Stimulated activated naive CD4-positive, alpha-beta T cell (primary cell): ENCODE measurements at regions not wholly inside any gene's neighbourhood (a gene's known extent, or its start where the extent isn't known, plus 50 kb on each side); places are given as distances from the start of the nearest gene placed in this dataset.
"Not testable (repeated sequence)": the region's sequence is repeated elsewhere in the genome, so short reads cannot be mapped to it uniquely, and the experiment has no call there.

Source experiments
- DNase-seq, 6 experiments: peaks; one replicate each; lab custom pipeline; 2025; lab: John Stamatoyannopoulos, UW

GRCh38 chr6:126204598-126204997, 135.3 kb upstream of the CENPW start:
- no peak for DNase-seq

DNA sequence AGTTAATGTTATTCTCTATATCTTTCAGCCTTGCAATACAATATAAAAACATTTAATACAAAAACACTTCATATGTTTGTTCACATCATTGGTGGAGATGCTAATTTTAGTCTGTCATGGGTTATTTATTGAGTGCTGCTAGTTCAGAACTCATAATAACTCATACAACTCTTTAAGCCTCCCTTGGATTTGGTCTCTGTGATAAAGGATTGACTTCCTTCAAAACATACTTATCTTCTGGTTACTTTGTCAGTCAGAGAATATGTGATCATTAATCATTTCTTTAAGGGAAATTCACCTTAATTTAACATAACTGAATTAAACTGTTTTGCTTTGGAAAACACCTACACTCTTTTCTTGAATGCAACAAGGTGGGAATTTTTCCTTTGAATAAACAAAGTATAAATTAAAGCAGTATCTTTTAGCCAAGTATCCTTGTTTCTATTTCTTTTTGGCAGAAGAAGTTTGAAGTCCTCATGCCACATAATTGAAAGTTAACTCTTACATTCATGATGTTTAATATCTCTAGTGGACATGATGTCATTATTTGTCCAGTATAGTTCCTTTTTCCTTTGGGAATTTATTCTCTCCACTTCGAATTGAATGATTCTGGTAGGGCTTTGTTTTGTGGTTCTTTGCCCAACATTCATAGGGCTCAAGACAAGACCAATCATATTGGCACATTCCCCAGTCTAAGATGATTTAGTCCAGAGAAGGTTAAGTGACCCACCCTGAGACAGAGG, 133.2 kb upstream of the CENPW start:
- no peak for DNase-seq

DNA sequence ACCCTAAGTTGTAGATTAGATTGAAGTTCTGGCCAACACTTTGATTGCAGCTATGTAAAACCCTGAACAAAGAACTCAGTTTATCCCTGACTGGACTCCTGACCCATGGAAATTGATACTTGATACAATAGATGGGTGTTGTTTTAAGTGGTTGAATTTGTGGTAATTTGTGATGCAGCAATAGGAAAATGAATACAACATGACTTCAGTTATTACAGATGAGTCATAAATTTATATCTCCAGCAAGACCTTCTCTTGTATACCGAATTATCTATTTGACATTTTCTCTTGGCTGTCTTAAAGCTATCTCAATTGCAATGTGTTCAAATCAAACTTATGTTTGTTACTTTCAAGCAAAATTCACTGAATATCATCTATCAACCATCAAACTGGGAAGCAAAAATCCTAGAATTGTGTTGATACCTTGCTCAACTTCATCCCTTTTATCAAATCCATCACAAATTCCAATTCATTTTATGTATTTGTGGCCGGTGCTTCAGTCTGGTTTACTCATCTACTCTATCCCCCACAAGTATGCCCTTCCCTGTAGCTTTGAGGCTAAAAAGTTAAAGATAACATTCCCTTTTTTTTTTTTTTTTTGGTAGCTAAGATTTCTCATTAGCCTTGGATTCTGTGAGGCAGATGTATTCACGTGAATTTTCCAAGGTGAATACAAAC, 129.4 kb upstream of the CENPW start:
- DNase-seq, result no peak

DNA sequence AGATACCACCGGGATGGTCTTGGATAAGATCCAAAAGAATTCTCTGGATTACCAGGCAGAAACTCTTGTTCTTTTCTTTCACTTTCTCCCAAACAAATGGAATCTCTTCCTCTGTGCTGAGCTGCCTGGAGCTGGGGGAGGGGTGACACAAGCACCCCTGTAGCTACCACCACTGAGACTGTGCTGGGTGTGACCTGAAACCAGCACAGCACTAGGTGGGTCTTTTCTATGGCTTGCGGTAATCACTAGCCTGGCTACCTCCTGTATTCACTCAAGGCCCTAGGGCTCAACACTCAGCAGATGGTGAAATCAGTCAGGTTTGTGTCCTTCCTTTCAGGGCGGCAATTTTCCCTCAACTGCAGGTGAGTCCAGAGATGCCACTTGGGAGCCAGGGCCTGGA, 122.4 kb upstream of the CENPW start:
- DNase-seq, result no peak

DNA sequence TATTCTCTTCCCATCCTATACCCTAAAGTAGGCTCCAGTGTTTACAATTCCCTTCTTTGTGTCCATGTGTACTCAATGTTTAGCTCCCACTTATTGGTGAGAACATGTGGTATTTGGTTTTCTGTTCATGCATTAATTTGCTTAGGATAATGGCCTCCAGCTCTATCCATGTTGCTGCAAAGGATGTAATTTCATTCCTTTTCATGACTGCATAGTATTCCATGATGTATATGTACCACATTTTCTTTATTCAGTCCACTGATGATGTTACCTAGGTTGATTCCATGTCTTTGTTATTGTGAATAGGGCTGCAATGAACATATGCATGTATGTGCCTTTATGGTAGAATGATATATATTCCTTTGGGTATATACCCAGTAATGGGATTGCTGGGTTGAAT, 119.0 kb upstream of the CENPW start:
- not testable (repeated sequence) for DNase-seq

- no peak for DNase-seq
Measured at GRCh38 chr6:126227833-126228702, 111.8 kb upstream of the CENPW start.

DNA sequence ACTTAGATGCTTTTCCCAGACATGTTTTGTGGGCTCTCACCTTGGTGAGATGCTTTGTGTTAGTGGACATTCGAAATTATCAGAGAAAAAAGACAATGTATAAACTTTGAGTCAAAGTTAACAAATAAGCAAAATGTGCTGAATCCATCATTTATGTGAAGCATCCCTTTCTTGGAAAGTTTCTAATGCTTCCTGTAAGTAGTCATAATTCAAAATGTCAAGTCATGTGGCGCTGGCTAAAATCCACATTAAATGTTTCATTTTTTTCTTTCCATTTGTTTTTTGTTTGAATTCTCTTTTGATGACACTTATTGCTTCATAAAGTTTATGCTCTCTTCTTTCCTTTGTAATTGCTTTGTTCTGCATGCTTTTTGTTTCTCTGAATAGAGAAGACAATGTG, 107.2 kb upstream of the CENPW start:
- DNase-seq, result no peak

DNA sequence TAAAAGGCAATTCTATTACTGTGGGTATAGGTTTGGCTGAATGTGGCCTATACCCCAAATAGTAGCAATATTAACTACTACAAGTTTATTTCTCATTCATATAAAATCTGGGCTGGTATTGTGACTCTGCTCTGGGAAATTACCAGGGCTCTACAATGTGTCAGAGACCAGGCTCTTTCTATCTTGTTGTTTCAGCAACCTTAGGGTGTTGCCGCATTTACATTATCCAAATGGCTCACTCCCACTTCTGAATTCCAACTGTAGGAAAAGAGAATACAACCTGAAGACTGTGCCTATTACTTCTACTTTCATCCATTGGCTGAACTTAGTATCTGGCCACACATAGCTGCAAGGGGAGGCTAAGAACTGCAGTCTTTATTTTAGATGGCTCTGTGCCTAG, 106.7 kb upstream of the CENPW start:
- no peak for DNase-seq

DNA sequence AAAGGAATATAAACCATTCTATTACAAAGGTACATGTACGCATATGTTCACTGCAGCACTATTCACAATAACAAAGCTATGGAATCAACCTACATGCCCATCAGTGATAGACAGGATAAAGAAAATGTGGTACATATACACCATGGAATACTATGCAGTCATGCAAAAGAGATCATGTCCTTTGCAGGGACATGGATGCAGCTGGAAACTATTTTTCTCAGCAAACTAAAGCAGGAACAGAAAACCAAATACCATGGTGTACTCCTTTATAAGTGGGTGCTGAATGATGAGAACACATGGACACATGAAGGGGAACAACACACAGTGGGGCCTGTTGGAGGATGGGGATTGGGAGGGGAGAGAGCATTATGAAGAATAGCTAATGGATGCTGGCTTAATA, 104.6 kb upstream of the CENPW start:
- no peak for DNase-seq

GRCh38 chr6:126245077-126245476, 94.8 kb upstream of the CENPW start:
- no peak for DNase-seq

- no peak for DNase-seq
Measured at GRCh38 chr6:126252154-126252553, 87.8 kb upstream of the CENPW start.

DNA sequence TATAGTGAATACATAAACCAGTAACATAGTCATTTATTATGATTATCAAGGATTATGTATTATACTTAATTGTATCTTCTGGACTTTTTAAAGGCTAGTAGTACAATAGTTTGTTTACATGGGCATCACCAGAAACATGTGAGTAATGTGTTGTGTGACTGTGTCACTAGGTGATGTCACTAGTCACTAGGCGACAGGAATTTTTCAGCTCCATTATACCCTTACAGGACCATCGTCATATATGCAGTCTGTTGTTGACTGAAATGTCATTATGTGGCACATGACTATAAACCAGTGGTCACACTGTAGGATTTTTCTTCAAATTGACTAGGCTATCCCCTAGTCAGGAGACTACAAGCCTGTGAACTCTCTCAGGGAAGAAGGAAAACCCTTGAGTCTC, 86.5 kb upstream of the CENPW start:
- DNase-seq, result no peak

DNA sequence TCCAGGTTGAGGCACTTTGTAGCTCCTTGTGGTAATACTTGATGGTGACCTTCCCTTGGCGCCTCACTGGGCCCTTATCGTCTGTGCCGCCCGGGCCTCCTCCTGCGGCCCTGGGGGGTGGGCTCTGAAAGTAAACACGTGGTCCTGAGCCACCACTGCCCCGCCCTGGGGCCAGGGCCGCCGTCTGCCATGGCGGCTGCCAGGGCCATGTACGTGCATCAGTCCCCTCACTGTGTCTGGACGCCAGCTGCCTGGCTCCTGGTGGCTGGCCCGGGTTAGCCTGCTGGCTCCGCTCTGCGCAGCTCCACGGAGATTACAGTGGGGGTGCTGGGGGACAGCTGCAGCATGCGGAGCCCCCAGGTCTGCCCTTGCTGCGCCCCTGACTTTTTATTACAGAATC, 81.8 kb upstream of the CENPW start:
- no peak for DNase-seq

DNA sequence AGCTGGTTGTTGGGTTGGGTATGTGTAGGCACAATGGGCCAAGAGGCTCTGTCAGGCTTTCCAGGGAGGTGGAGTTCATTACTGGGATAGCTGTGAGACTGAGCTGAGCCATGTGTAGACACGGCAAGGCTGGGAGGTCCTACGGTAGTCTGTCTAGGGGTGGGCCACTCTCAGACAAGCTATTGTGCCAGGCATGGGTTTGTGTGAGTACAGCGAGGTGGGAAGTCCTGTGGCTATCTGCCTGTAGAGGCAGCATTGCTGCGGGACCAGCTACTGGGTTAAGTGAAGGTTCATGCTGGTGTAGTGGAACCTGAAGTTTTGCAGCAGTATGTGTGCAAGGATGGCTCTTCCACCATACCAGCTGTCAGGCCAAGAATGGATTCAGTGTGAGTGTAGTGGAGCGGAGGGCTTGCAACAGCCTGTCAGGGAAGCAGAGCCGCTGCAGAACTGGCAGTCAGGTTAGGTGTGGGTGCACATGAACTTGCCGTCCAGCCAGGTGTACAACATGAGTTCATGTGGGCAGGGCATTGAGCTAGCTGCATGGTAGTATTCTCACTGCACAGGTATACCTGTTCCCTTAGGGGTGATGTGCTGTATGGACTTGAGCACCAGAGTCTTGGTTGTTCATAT, 78.0 kb upstream of the CENPW start:
- DNase-seq, result no peak

GRCh38 chr6:126264265-126264664, 75.7 kb upstream of the CENPW start:
- DNase-seq, result no peak

GRCh38 chr6:126266664-126267063, 73.3 kb upstream of the CENPW start:
- DNase-seq, result no peak

DNA sequence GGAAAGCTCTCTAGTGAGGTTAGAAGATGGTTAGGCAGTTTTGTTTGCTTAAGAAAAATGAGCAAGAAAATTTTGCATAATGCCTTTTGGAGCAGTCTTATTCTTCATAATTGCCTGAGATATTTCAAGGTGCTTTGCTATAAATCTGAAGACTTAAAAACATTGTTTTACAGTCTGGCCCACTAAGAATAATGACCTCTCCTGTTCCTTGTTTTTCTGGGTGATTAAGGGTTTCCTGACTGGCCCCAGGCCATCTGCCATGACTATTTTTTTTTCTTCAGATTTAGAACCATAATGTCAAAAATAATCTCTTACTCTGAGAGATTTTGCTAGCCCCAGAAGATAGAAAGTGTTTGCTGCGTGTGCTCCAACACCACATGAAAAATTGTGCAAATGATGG, 72.3 kb upstream of the CENPW start:
- DNase-seq, result no peak

GRCh38 chr6:126268092-126268491, 71.8 kb upstream of the CENPW start:
- no peak for DNase-seq

GRCh38 chr6:126280287-126280686, 59.6 kb upstream of the CENPW start:
- DNase-seq, result no peak

GRCh38 chr6:126285871-126286365, 54.0 kb upstream of the CENPW start:
- DNase-seq, result no peak
